HG03378 (cell line): ENCODE measurements at regions not wholly inside any gene's neighbourhood (a gene's known extent, or its start where the extent isn't known, plus 50 kb on each side); places are given as distances from the start of the nearest gene placed in this dataset.

Source experiments
- ATAC-seq: cut with Tn5 transposase; IDR thresholded peaks from one replicate; pipeline ENCODE4 v1.9.1; 2021; ENCODE audit warnings: mild to moderate bottlenecking, moderate library complexity; ENCODE audit not compliant: unreplicated experiment

- ATAC-seq = no peak
These were observed 136.7 kb upstream of the VEPH1 start for GRCh38 chr3:157639756-157640426.

GRCh38 chr3:157637866-157638265 is 134.7 kb upstream of the VEPH1 start:
- ATAC-seq = no peak

GRCh38 chr3:157633241-157633640 is 130.0 kb upstream of the VEPH1 start:
- ATAC-seq = no peak

- no peak for ATAC-seq
These were observed 128.9 kb upstream of the VEPH1 start for GRCh38 chr3:157632075-157632474.

GRCh38 chr3:157631478-157631877 is 128.3 kb upstream of the VEPH1 start:
- no peak for ATAC-seq

- ATAC-seq = no peak
These were observed 123.6 kb upstream of the VEPH1 start for GRCh38 chr3:157626817-157627216.

GRCh38 chr3:157624801-157625200 is 121.6 kb upstream of the VEPH1 start:
- no peak for ATAC-seq

- no peak for ATAC-seq
These were observed 115.7 kb upstream of the VEPH1 start for GRCh38 chr3:157618886-157619285.

- peak; percentile 90 for ATAC-seq
These were observed 115.0 kb upstream of the VEPH1 start for GRCh38 chr3:157618075-157618760.

- ATAC-seq = no peak
These were observed 111.7 kb upstream of the VEPH1 start for GRCh38 chr3:157614896-157615295.

GRCh38 chr3:157611536-157612076 is 108.4 kb upstream of the VEPH1 start:
- ATAC-seq = no peak

GRCh38 chr3:157610876-157611535 is 107.8 kb upstream of the VEPH1 start:
- no peak for ATAC-seq

GRCh38 chr3:157607826-157608405 is 104.7 kb upstream of the VEPH1 start:
- ATAC-seq = no peak

- no peak for ATAC-seq
These were observed 103.6 kb upstream of the VEPH1 start for GRCh38 chr3:157606852-157607197.

GRCh38 chr3:157606011-157606851 is 103.0 kb upstream of the VEPH1 start:
- ATAC-seq = peak; percentile 96

- ATAC-seq = no peak
These were observed 102.1 kb upstream of the VEPH1 start for GRCh38 chr3:157605356-157605755.

GRCh38 chr3:157602424-157602823 is 99.2 kb upstream of the VEPH1 start:
- ATAC-seq = no peak

GRCh38 chr3:157595259-157595658 is 92.0 kb upstream of the VEPH1 start:
- no peak for ATAC-seq

- no peak for ATAC-seq
These were observed 91.2 kb upstream of the VEPH1 start for GRCh38 chr3:157594413-157594812.

- no peak for ATAC-seq
These were observed 89.6 kb upstream of the VEPH1 start for GRCh38 chr3:157592769-157593168.

- no peak for ATAC-seq
These were observed 87.1 kb upstream of the VEPH1 start for GRCh38 chr3:157590273-157590672.
